Panc1 (cell line): ENCODE measurements at regions not wholly inside any gene's neighbourhood (a gene's known extent, or its start where the extent isn't known, plus 50 kb on each side); places are given as distances from the start of the nearest gene placed in this dataset.

Source experiments
- POLR2AphosphoS5 ChIP-seq: IDR thresholded peaks from 2 replicates; pipeline ENCODE4 v1.6.1; 2012; ENCODE audit warnings: mild to moderate bottlenecking, low read depth, low read length, moderate library complexity
- SIN3A ChIP-seq: IDR thresholded peaks from 2 replicates; pipeline ENCODE4 v1.6.1; 2012; ENCODE audit warnings: low read depth, mild to moderate bottlenecking, low read length, moderate library complexity, borderline replicate concordance; ENCODE audit not compliant: insufficient read depth
- TCF7L2 ChIP-seq: IDR thresholded peaks from 2 replicates; pipeline ENCODE4 v1.6.1; 2011; ENCODE audit warnings: mild to moderate bottlenecking, low read depth, low read length, inconsistent platforms
- TF ChIP-seq, protein P1 (sequence below): fragments of 450-650 bp; IDR thresholded peaks from 2 replicates; pipeline ENCODE4 v1.5.1; 2017; ENCODE audit warnings: mild to moderate bottlenecking
- TF ChIP-seq, protein P2 (sequence below), 2 experiments: IDR thresholded peaks; 2 replicates each; pipeline ENCODE4 v1.6.1; 2011 to 2012; ENCODE audit warnings: low read depth in 2 of 2, control low read depth in 1 of 2, low read length in 1 of 2, mild to moderate bottlenecking in 1 of 2, moderate library complexity in 1 of 2; ENCODE audit not compliant: insufficient read depth in 1 of 2

DNA sequence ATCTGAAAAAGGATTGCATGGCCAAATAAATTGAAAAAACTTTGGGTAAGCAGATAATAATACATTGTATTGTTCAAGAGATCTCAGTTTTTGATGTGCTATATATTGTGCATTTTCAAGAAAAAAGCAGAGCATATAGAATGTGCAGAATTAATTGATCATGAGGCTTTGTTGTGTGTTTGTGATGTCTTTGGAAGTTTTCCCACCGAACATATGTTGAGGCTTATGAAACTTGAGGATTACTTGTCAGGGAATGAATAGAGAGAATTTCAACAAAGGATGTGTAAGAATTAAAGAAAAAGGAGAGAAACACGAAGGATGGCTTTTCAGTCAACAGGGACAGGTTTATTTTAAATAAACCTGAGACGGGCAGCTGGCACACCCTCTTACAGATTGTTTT lies 232.5 kb upstream of the POU1F1 start:
- TF ChIP-seq, protein P1, sequence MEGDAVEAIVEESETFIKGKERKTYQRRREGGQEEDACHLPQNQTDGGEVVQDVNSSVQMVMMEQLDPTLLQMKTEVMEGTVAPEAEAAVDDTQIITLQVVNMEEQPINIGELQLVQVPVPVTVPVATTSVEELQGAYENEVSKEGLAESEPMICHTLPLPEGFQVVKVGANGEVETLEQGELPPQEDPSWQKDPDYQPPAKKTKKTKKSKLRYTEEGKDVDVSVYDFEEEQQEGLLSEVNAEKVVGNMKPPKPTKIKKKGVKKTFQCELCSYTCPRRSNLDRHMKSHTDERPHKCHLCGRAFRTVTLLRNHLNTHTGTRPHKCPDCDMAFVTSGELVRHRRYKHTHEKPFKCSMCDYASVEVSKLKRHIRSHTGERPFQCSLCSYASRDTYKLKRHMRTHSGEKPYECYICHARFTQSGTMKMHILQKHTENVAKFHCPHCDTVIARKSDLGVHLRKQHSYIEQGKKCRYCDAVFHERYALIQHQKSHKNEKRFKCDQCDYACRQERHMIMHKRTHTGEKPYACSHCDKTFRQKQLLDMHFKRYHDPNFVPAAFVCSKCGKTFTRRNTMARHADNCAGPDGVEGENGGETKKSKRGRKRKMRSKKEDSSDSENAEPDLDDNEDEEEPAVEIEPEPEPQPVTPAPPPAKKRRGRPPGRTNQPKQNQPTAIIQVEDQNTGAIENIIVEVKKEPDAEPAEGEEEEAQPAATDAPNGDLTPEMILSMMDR, result no peak
- TF ChIP-seq POLR2AphosphoS5 (no peak), TCF7L2 (no peak), SIN3A (no peak)
- TF ChIP-seq, protein P2, sequence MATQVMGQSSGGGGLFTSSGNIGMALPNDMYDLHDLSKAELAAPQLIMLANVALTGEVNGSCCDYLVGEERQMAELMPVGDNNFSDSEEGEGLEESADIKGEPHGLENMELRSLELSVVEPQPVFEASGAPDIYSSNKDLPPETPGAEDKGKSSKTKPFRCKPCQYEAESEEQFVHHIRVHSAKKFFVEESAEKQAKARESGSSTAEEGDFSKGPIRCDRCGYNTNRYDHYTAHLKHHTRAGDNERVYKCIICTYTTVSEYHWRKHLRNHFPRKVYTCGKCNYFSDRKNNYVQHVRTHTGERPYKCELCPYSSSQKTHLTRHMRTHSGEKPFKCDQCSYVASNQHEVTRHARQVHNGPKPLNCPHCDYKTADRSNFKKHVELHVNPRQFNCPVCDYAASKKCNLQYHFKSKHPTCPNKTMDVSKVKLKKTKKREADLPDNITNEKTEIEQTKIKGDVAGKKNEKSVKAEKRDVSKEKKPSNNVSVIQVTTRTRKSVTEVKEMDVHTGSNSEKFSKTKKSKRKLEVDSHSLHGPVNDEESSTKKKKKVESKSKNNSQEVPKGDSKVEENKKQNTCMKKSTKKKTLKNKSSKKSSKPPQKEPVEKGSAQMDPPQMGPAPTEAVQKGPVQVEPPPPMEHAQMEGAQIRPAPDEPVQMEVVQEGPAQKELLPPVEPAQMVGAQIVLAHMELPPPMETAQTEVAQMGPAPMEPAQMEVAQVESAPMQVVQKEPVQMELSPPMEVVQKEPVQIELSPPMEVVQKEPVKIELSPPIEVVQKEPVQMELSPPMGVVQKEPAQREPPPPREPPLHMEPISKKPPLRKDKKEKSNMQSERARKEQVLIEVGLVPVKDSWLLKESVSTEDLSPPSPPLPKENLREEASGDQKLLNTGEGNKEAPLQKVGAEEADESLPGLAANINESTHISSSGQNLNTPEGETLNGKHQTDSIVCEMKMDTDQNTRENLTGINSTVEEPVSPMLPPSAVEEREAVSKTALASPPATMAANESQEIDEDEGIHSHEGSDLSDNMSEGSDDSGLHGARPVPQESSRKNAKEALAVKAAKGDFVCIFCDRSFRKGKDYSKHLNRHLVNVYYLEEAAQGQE (IDR thresholded peaks at IDR 0.05; ENCODE audit: insufficient read depth in 1 of 2, low read depth in 2 of 2, low read length in 1 of 2), result no peak
